KG1 (cell line): ENCODE measurements at regions not wholly inside any gene's neighbourhood (a gene's known extent, or its start where the extent isn't known, plus 50 kb on each side); places are given as distances from the start of the nearest gene placed in this dataset.

Experiments used
- DNase-seq: peaks from one replicate; lab custom pipeline; 2025; lab: John Stamatoyannopoulos, UW

DNA sequence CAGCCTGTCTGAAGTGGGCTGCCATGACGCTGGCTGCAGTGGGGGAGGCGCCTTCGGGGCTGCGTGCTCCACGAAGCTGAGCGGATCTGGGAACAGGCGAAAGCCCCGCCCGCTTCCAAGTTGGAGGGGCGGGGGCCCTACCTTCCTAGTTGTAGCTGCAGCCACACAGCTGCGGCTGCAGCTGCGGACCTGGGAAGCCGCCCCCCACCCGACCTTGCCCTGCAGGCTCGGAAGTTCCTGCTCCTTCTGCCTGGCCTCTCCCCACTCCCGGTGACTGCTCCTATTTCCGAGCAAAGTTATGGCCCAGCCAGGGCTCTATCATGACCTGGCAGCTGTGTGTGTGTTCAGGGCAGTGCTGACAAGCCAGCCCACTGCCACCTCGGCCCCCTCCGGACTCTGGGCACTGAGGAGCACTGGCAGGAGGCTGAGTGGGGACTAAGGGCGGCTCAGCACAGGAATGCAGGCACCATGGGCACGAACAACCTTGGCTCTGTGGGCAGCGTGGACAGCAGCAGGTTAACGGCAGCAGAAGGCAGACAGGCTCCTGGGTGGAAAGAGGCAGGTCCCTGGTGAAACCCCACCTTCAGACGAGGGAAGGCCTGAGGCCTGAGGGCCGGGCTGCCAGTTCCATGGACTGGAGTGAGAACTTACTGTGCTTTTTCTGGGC is 352.4 kb upstream of the TMCO5A start:
- no peak for DNase-seq

DNA sequence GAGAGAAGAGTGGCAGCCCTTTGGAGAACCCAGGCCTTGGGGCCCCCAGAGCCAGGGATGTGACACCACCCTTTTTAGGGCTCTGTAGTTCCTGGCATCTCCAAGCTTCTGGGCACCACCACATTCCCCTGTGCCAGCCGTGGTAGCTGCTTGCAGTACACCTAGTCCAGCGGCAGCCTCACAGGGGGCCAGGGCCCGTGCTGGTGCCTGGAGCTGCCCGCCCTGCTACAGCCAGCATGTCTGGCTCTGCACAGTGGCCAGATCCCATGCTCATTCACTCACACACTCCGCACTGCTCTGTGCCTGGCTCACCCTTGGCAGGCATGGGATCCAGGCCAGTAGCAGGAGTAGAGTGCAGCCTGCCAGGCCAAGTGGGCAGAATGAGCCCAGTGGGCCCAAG is 351.6 kb upstream of the TMCO5A start:
- no peak for DNase-seq

DNA sequence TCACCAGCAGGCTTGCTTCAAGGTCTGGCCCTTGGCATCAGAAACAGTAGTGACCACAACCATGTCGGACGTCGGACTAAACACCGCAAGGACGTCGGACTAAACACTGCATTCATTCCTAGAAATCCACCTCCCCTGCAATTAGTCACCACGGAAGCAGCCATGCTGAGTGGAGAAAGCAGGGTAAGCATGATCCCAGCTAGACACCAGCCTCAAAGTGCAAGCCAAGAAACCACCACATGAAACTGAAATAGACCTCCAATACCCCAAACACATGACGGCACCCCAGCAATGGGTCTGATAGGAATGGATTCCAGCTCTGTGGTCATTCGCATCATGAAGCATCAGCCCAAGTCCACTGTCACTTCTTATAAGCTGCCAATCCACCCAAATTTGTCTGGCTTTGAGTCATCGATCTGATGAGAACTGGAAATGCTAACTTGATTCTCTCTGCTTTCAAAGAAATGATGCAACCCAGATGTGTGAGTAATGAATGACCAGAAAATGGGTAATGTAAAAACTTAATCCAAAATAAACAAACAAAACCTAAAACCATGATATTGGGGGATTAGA is 348.3 kb upstream of the TMCO5A start:
- DNase-seq = no peak

DNA sequence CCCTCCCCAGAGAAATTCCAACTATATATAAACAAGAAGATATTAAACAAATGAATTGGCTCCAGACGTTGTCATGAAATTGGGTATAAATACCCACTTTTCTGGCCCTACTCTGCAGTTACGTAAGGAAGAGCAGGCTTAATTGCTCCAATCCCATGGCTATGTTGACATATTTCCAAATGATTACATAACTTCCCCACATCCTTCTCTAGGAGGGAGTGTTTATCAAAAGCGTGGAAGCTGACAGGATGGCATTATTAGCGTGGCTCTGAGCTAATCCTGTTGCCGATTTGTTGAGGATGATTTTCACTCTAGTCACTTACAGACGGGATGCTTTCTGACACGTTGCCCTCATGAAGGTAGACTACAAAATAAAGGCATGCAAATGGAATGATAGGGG is 347.5 kb upstream of the TMCO5A start:
- no peak for DNase-seq

DNA sequence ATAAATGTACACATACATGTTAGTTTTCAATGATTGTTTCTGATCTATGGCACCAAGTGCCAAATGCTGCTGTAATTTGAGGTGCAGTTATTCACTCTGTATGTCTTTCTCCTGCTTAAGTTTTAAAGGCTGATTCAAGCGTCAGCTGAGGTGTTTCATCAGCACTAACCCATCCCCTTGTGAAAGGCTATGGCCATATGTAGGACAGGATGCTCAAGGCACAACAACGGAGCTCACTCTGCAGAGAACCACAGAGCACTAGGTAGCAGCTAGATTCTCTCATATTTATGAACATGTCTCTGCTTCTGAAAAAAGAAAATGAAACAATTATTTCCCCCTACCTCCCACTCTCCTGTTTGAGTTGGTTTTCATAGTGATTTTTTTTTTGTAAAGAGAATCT is 340.0 kb upstream of the TMCO5A start:
- DNase-seq = no peak

DNA sequence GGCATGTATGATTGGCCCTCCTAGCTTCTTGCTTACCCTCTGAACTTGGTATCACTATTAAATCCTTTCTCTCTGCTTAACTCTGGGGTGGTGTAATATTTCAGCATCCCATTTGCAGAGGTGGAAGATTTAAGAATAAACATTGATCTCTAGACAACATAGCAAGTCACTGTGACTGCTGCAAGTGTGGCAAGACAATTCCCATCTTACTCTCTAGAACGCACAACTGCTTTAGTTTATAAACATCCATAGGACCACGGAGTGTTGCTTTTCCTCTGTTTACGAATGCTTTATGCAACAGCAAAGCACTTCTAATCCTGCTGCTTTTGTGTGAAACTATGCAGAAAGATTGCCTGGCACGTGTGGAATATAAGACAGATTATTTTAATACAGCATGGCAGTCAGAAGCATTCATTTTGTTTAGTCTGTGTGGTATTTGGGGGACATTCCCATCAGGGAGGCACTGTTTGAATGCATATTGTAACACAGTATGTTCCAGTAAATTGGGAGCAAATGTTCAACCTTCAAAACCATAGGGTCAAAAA is 338.9 kb upstream of the TMCO5A start:
- no peak for DNase-seq

DNA sequence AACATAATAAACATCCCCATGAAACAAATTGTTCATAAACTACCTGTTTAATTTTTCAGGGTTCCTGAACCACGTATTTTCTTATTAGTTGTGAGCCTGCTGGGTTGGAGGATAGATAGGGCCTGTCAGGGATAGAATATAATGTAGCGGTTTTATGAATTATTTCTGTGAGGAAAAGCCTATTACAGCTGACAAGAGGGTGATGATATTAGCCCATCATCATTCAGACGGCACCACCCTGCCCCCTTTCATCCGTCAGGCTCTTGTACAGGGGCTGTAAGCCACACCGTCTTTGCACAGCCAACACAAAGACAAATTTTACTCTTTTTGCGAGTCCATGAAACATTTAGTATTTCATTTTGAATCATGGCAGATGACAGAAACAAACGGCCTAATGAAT is 335.3 kb upstream of the TMCO5A start:
- no peak for DNase-seq

DNA sequence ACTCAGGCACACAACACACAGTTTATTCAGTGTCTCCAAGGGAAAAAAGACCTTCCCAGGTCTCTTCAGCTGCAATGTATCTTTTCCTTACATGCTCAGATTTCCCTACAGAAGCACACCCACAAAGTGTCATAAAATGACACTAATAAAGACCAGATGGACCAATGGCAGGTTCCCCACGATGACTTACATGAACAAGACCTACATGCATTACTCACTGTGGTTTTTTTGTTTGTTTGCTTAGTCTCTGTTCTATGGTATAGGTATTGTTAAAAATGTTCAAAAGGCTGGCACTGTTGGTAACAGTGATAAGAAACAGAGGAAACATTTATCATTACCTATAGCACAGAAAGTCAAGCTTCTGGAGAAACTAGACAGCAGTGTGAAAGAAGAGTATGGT is 318.2 kb upstream of the TMCO5A start:
- no peak for DNase-seq

DNA sequence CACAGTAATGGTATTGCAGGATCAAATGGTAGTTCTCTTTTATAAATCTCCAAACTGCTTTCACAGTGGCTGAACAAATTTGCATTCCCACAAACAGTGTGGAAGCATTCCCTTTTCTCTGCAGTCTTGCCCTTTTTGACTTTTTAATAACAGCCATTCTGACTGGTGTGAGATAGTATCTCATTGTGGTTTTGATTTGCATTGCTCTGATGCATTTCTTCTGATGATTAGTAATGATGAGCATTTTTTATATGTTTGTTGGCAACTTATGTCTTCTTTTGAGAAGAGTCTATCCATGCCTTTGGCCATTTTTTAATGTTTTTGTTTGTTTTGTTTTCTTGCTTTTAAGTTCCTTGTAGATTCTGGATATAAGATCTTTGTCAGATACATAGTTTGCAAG is 316.1 kb upstream of the TMCO5A start:
- DNase-seq = no peak

DNA sequence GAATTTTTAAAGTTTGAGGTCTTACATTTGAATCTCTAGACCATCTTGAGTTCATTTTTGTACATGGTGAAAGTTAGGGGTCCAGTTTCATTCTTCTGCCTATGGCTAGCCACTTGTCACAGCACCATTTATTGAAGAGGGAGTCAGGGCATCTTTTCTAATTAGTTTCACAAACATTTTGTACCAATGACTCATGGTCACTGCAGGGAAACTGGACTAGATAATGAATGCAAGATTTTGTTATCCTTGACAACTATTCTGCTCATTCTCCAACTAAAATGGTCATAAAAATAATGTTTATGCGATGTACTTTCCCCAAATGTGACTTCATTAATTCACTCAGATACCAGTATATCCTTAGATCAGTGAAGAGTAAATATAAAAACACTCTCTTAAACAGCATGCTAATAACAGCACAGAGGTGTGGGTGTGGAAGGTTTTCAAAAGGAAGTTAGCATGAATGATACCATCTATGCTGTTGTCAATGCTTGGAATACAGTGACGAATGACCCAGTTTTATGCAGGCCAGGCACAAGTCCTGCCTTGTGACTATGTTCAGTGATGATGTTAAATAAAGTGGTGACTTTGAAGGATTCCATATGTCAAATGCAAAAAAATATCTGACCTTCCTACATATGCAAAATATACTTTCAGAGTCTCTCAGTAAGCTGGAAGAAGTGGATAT is 314.9 kb upstream of the TMCO5A start:
- no peak for DNase-seq

DNA sequence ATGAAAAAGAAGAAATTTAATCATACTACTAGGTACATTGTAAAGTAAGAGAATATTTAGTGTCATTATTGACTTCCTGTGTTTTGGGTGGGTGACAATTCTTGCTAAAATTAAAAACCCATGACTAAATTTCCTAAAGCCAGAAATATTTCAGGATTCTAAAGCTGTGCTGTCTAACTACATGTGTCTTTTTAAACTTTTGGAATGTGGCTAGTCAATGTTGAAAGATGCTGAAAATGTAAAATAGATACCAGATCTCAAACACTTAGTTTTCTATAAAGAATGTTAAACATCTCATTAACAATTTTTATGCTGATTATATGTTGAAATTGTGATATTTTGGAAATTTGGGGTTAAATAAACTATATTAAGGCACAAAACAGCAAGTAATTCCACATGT is 308.9 kb upstream of the TMCO5A start:
- no peak for DNase-seq

DNA sequence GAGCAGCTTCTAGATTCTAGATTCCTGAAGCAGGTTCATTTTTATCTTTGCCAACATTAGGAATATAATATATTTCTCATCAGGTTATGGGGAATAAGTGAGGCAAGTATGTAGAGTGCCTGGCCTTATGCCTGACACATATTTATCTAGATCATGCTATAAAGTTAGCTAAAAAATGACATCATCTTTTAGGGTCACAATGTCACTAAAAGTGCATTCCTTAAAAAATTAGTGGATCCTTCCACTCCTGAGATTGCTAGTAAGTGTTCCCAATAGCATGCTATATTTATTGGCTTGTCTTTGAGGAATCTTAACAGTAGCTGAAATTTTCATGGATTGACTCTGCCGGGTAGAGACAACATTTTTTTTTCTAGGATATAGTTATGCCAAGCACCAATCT is 305.9 kb upstream of the TMCO5A start:
- DNase-seq = no peak

DNA sequence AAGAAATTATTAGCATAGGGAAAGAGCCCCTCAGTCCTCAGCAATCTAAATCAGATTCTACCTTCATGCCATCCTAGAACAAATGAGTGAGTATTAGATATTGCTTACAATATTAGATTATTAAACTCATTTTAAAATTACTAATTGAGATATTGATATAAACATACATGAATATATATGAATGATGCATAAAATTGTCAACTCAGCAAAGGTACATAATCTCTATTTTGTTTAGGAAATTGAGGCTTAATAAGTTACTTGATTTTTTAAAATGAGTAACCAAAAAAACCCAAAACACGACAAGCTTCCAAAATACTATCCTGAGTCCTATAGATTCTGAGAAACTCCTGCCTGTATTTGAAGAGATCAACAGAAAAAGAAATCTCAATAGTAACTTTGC is 297.7 kb upstream of the TMCO5A start:
- no peak for DNase-seq

DNA sequence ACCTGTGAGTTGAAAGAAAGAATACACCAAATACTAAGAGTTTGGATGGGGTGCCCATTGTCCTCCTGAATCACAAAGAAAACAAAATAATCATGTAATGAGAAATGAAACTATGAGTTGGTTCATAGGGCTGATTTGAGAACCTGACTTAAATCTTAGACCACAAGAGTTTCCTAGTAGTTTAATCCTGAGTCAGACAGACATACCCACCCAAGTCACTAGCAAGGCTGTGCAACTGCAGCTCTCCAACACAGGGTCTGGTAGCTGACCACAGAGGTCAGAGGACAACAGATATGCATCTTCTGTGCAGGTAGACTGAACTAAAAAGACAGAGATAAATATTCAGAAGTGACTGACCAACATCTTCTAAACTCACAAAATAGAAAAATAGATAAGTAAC is 296.3 kb upstream of the TMCO5A start:
- no peak for DNase-seq

DNA sequence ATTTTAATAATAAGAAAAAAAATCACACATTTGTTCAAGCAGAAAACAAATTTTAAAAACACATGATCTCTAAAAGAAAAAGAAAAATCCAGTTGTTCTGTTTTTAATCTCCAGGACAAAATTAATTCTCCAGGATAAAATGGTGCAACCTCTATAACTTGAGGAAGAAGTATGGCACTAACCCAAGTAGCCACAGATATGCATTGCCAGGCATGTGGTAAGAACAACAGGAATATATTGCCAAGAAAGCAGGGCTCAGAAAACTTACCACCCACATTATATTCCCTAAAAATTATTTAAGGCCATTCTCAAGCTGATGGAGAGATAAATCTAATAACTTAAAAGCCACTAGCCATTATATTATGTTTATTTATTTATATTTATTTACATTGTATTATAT is 295.7 kb upstream of the TMCO5A start:
- no peak for DNase-seq

DNA sequence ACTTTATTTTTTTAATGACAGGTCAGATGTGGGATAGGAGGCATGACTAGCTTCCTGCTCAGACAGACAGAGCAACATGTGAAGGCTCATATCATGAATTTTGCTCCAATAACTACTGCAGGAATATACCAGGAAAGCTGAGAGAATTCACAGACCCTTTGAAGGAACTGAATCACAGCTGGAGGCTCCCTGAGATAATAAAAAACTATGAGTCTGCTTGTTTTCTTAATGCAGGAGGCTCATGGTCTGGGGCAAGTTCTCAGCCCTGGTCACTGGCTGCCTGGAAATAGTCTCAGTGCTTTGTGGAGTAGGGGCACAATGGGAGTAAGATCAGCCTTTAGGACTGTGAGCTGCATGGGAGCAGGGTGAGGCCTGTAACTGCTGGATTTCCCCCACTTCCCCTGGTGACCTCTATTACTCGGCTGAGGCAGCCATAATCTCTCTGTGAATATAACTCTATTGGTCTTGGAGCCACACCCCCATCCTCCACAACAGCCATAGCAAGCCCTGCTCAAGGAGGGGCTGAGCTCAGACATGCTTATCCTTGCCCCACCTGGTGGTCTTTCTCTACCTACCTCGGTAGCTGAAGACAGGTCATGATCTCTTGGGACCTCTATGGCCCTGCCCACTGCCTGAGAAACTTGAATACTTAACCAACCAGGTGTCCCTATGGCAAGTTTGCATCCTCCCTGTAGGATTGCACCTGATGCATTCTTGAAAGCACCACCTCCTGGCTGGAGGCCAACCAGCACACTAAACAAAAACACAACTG is 281.6 kb upstream of the TMCO5A start:
- no peak for DNase-seq

DNA sequence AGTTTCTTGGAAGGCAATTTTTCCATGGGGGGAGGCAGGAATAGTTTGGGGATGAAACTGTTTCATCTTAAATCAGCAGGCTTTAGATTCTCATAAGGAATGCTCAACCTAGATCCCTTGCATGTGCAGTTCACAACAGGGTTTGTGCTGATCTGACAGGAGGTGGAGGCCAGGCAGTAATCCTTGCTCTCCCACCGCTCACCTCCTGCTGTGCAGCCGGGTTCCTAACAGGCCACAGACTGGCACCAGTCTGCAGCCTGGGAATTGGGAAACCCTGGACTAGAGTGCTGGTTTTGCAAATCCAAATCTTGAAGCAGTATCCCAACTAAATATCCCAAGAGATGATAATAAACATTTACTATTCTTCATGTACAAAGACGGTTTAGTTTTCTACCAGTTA is 256.3 kb upstream of the TMCO5A start:
- no peak for DNase-seq

DNA sequence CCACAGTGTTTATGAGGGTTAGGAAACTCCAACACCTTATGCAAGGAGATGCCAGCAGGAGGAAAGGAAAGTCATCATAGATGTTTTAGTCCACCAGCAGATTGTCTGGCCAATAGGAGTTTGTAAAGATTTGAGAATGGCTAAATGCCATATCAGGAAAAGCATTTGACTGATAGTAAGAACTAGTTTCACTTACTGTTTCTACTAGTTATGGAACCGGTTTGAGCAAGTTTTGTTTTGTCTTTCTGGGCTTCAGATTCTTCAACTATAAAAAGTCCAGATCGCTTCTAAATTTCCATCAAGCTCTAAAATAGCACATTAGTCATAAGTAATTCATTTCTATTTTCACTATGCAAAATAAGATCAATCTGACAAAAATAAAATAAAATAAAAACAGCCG is 254.8 kb upstream of the TMCO5A start:
- no peak for DNase-seq

DNA sequence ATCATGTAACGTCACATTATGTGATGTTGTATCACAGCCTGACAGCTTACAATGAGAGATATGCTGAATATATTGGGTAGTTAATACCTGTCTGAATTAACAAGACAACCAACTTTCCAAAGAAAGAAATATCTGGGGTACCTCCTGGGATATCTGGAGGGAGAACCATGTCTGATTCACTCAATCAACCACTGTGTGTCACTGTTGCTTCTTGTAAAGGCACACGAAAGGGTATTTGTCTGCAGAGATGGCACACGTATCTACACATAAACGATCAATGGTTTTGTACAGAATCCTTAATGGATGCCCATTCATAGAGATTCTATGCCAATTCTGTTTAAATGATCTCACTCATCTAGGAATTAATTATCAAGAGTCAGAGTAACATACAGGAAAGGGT is 252.1 kb upstream of the TMCO5A start:
- no peak for DNase-seq

DNA sequence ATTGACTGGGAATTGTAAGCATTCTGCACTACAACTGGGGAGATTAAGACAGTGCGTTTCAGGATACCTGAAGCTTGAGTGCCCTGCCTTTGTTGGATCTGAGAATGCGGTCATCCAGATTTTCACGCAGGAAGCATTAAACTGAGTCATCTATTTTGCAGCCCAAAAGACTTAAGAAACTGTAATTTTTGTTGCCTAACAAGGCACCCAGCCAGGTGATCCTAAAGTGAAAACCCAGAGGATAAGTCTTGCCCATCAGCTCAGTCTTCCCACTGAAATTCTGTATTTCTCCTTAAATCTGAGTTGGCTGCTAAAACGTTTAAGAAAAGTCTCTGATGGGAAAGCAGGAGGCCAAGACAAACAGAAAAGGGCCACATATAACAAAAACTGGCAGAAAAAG is 242.5 kb upstream of the TMCO5A start:
- no peak for DNase-seq

DNA sequence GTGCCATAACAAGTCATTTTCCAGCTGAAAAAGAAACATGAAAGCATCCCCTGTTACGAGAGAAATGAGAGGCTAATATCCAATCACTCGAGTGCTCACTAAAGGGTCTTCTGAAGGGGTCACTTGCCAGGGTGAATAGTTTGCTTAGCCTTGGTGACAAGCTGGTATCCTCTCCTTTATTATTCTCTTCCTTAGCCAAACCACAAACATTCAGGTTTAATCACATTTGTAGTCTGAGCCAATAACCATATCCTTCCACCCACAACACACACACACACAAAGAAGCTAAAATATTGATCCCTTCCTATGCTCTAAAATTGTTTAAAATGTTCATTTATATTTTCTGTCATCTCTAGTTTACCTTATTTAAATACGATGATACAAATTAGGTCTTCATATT is 240.5 kb upstream of the TMCO5A start:
- no peak for DNase-seq

DNA sequence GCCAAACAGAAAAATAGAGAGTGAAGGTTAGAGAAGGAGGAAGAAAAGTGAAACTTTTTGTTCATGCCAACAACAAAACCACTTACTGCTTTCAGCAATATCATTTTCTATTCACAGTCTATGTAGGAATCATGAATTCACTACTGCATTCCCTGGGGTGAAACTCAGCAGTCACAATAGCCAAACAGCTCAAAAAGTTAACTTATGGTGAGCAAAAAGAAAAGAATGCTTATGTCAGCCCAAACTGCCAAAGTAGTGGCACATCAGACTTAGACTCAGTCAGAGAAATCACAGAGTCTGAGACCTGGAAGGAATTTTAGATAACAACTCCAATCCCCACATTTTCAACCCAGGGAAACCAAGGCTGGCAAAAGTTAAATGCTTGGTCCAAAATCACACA is 238.7 kb upstream of the TMCO5A start:
- DNase-seq = no peak

DNA sequence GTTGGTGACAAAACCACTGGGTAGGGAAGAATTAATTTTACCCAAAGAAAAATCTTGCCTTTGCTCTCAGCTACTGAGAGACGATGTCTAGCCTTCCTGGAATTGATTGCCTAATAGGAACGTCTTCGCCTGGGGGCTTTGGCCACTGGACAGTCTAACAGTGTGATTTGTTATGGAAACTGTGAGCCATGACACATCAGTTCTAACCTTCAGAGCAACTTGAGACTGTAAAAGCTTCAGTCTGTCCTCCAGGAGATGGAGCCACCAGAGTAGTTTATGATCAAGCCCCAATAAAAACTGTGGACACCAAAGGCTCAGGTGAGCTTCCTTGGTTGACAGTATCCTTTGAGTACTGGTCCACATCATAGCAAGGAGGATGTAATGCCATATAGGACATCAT is 235.8 kb upstream of the TMCO5A start:
- no peak for DNase-seq
